Activated CD8-positive, alpha-beta T cell treated with anti-CD3 and anti-CD28 coated beads for 36 hours (primary cell): ENCODE measurements at regions not wholly inside any gene's neighbourhood (a gene's known extent, or its start where the extent isn't known, plus 50 kb on each side); places are given as distances from the start of the nearest gene placed in this dataset.

Experiments
- ATAC-seq: fragments of 200-7000 bp; cut with Tn5 transposase; one replicate; pipeline ENCODE4 v1.10.0; 2021; ENCODE audit warnings: mild to moderate bottlenecking, moderate library complexity
- CTCF ChIA-PET: fragments of 350-600 bp; sonication (Branson Sonifier 250); formaldehyde crosslinking; loops from one replicate; lab custom pipeline; 2021; ENCODE audit warnings: antibody characterized with exemption; lab: Charles Lee
- POLR2A ChIA-PET: fragments of 350-600 bp; sonication (Branson Sonifier 250); formaldehyde crosslinking; loops from one replicate; lab custom pipeline; 2021; ENCODE audit warnings: antibody characterized with exemption; lab: Charles Lee
- DNase-seq: peaks from one replicate; pipeline ENCODE4 v3.0.0-alpha.2; 2020
- H3K27ac Mint-ChIP-seq: one replicate; pipeline ENCODE4 v1.8.0; 2021; ENCODE audit warnings: mild to moderate bottlenecking, mixed read lengths
- H3K27me3 Mint-ChIP-seq: one replicate; pipeline ENCODE4 v1.8.0; 2021; ENCODE audit warnings: mixed read lengths
- H3K36me3 Mint-ChIP-seq: one replicate; pipeline ENCODE4 v1.8.0; 2021; ENCODE audit warnings: low read depth, mixed read lengths
- H3K4me1 Mint-ChIP-seq: one replicate; pipeline ENCODE4 v1.8.0; 2021; ENCODE audit warnings: low read depth, mixed read lengths
- H3K4me3 Mint-ChIP-seq: one replicate; pipeline ENCODE4 v1.8.0; 2021; ENCODE audit warnings: mild to moderate bottlenecking, moderate library complexity, mixed read lengths
- H3K9me3 Mint-ChIP-seq: one replicate; pipeline ENCODE4 v1.8.0; 2021; ENCODE audit warnings: mixed read lengths
- intact Hi-C: fragments of 100-400 bp; cut with micrococcal nuclease; formaldehyde crosslinking; loops from one replicate; pipeline ENCODE4 v1.10.0; 2022
- TF ChIP-seq, protein P1 (sequence below): fragments of 200-600 bp; IDR thresholded peaks from one replicate; pipeline ENCODE4 v1.8.0; 2022; ENCODE audit warnings: antibody characterized with exemption, mild to moderate bottlenecking

DNA sequence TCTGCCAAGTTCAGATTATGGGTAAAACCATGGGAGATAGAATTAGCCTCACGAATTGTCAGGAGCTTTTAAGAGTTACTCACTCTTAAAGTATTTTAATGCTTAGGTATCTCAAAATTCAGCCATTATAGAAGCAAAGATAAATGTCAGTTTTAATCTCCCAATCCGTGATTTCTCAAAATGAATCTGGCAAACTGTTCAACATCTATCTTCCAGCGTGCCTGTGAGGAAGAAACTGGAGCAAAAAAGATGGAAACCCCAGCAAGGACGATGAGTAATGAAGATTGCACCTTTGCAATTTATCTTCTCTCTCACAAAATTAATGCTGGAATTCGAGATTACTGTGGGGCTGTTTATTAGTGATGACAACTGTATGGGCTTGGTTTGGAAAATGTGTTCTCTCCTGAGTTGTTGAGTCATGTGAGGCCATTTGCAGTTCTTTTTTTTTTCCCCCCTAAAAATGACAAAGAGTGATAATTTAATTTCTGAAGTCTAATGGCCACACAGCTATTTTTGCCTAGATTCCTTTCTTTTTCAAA is 70.5 kb downstream of the PYDC2 start:
- Mint-ChIP-seq H3K27ac (no peak overlapping the region), H3K9me3 (peaks cover 1% of the 10 kb centered on the region), H3K4me3 (no peak overlapping the region), H3K36me3 (no peaks in the 10 kb centered on the region), H3K4me1 (no peaks in the 10 kb centered on the region), H3K27me3 (no peaks in the 10 kb centered on the region)
- ATAC-seq (no peak), DNase-seq (no peak)
- POLR2A ChIA-PET = no interaction called here
- CTCF ChIA-PET = no interaction called here
- intact Hi-C loops = no loop called here
- TF ChIP-seq, protein P1, sequence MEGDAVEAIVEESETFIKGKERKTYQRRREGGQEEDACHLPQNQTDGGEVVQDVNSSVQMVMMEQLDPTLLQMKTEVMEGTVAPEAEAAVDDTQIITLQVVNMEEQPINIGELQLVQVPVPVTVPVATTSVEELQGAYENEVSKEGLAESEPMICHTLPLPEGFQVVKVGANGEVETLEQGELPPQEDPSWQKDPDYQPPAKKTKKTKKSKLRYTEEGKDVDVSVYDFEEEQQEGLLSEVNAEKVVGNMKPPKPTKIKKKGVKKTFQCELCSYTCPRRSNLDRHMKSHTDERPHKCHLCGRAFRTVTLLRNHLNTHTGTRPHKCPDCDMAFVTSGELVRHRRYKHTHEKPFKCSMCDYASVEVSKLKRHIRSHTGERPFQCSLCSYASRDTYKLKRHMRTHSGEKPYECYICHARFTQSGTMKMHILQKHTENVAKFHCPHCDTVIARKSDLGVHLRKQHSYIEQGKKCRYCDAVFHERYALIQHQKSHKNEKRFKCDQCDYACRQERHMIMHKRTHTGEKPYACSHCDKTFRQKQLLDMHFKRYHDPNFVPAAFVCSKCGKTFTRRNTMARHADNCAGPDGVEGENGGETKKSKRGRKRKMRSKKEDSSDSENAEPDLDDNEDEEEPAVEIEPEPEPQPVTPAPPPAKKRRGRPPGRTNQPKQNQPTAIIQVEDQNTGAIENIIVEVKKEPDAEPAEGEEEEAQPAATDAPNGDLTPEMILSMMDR = no peak

DNA sequence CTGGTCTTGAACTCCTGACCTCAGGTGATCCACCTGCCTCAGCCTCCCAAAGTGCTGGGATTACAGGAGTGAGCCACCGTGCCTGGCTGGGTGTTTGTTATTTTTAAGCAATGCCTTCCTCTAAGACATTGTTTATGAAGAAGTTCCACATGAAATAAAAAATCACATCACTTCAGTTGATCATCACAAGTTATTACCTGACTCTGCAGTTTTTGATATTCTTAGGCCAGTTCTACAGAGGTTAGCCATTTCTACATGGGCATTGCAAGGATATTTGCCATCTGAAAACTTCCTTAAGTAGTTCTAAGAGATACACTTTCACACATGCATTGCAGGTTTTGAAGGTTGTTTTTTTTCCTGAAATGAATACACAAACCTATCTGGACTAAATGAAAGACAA is 82.1 kb downstream of the PYDC2 start:
- Mint-ChIP-seq H3K9me3 (peaks cover 5% of the 10 kb centered on the region), H3K27me3 (no peaks in the 10 kb centered on the region), H3K4me1 (no peaks in the 10 kb centered on the region), H3K4me3 (no peak overlapping the region), H3K27ac (no peak overlapping the region), H3K36me3 (no peaks in the 10 kb centered on the region)
- DNase-seq (no peak), ATAC-seq (no peak)
- ChIA-PET POLR2A (no interaction called here), CTCF (no interaction called here)
- intact Hi-C loops = no loop called here
- TF ChIP-seq, protein P1 = no peak

DNA sequence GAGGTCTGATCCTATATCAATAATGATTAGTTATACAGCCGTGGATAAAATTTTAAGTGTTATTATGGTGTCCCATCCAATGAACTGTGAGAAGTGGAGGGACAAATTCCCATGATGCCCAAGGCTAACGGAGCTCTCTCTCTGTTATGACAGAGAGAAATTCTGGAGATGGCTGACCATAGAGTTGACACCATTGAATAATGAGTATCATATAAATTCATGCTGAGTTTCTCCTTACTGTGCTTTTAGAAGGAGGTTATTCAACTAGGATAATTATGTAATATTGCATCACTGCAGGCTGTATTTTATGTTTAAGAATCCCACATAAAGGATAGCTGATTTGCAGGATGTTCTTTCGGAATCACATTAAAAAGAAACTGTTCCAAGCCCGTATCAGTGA is 82.9 kb downstream of the PYDC2 start:
- no peak for DNase-seq
- H3K36me3 Mint-ChIP-seq = no peaks in the 10 kb centered on the region
- H3K4me1 Mint-ChIP-seq = no peaks in the 10 kb centered on the region
- peaks cover 5% of the 10 kb centered on the region for H3K9me3 Mint-ChIP-seq
- no peak overlapping the region for H3K4me3 Mint-ChIP-seq
- no peaks in the 10 kb centered on the region for H3K27me3 Mint-ChIP-seq
- ATAC-seq = no peak
- H3K27ac Mint-ChIP-seq = no peak overlapping the region
- POLR2A ChIA-PET = no interaction called here
- CTCF ChIA-PET = no interaction called here
- intact Hi-C loops = no loop called here
- TF ChIP-seq, protein P1 = no peak

DNA sequence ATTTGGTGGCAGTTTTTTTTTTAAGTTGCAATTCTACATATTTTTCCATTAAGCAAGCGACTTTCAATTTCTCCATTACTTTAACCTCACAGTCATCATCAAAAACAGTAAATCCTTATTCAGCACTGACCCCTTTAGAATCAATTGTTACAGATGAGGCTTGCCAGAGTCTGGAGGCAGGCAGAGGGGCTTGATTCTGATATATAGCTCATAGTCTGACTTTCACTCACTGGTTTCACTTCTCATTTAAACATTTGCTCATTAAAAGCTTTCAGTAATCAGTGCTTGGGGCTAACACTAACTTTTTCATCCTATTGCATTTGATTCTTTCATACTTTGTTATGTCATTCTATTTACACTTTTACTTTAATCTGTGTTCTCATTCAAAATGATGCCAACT is 88.4 kb downstream of the PYDC2 start:
- CTCF ChIA-PET = no interaction called here
- Mint-ChIP-seq H3K9me3 (peaks cover 7% of the 10 kb centered on the region), H3K4me1 (no peaks in the 10 kb centered on the region), H3K27ac (no peak overlapping the region), H3K4me3 (no peak overlapping the region), H3K27me3 (no peaks in the 10 kb centered on the region), H3K36me3 (no peaks in the 10 kb centered on the region)
- POLR2A ChIA-PET = no interaction called here
- intact Hi-C loops = no loop called here
- ATAC-seq (no peak), DNase-seq (no peak)
- TF ChIP-seq, protein P1 = no peak

DNA sequence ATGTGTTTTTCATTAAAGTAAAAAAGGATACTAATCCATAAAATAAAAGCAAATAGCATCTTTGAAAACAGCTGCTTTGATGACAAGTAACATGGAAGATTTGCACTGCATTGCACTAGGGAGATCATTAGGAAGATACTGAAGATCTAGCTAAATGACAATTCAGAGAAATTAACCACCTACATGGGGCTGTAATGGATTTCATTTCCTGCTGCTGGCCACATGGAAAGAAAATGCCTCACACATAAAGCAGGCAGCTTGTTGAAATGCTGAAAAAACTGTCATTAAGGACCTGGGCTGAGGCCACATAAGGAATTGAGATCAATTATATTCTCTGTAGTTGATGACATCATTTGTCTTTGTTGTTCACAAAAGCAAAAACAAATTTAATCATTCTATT is 94.1 kb downstream of the PYDC2 start:
- H3K4me1 Mint-ChIP-seq = no peaks in the 10 kb centered on the region
- intact Hi-C loops = no loop called here
- CTCF ChIA-PET = no interaction called here
- POLR2A ChIA-PET = no interaction called here
- H3K36me3 Mint-ChIP-seq = no peaks in the 10 kb centered on the region
- TF ChIP-seq, protein P1 = no peak
- no peak overlapping the region for H3K4me3 Mint-ChIP-seq
- no peaks in the 10 kb centered on the region for H3K9me3 Mint-ChIP-seq
- ATAC-seq (no peak), DNase-seq (no peak)
- no peak overlapping the region for H3K27ac Mint-ChIP-seq
- no peaks in the 10 kb centered on the region for H3K27me3 Mint-ChIP-seq
